ENCODE measurements at regions not wholly inside any gene's neighbourhood (a gene's known extent, or its start where the extent isn't known, plus 50 kb on each side); places are given as distances from the start of the nearest gene placed in this dataset.

DNA sequence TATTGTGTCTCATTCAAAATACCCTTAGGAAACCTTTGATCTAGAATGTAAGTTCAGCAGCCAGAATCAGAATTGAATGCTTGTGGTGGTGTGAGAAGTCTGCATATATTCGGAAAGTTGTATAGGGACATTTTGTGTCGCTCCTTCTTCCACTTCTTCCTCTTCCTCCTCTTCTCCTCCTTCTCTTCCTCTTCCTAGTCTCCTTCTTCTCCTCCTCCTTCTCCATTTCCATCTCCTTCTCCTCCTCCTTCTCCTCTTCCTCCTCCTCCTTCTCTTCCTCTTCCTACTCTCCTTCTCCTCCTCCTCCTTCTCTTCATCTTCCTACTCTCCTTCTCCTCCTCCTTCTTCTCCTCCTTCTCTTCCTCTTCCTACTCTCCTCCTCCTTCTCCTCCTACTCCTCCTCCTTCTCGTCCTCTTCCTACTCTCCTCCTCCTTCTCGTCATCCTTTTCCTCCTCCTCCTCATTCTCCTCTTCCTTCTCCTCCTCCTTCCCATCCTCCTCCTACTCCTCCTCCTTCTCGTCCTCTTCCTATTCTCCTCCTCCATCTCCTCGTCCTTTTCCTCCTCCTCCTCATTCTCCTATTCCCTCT is 749.3 kb upstream of the GOLIM4 start:
- FAIRE-seq: no peak
- no peaks in the 10 kb centered on the region for H3K4me1 Mint-ChIP-seq (ENCODE audit: low read depth, unreplicated experiment)

DNA sequence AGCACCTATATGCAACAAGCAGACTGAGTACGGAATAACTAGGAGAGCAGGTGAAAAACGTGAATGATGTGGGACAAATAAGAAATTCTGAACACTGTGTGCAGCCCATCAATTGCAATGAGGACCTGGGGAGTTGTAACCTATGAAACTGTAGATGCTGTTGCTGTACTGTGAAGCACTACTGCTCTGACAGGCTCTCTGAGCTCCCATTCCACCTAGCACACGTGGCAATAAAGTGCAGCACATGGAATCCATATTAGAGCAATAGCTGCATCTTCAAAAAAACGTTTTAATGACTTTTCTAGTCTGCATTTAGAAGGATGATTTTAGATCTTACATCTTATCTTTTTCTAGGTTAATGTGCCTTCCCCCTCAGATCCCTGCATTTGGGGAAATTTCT is 748.7 kb upstream of the GOLIM4 start:
- Histone ChIP-seq H3K9ac (ENCODE audit: low read length) (no peak overlapping the region), H3K9me3 (ENCODE audit: insufficient read depth, low read depth, low read length) (no peaks in the 10 kb centered on the region), H4K20me1 (ENCODE audit: insufficient read depth, low read length) (no peaks in the 10 kb centered on the region), H3K27ac (ENCODE audit: low read depth, low read length) (no peak overlapping the region), H3K4me1 (ENCODE audit: insufficient read depth, low read length) (no peaks in the 10 kb centered on the region), H2AFZ (ENCODE audit: low read depth, low read length) (no peak overlapping the region), H3K4me2 (ENCODE audit: low read length) (no peak overlapping the region), H3K36me3 (ENCODE audit: insufficient read depth, low read length) (no peaks in the 10 kb centered on the region), H3K4me3 (ENCODE audit: insufficient read depth, low read depth, low read length) (no peak overlapping the region), H3K79me2 (ENCODE audit: insufficient read depth, low read length) (no peaks in the 10 kb centered on the region), H3K27me3 (ENCODE audit: insufficient read depth, low read length) (no peaks in the 10 kb centered on the region)
- DNase-seq (ENCODE audit: low read depth) (no peak), FAIRE-seq (no peak)
- Mint-ChIP-seq H3K4me3 (ENCODE audit: unreplicated experiment) (no peak overlapping the region), H3K9me3 (ENCODE audit: unreplicated experiment) (peaks cover 6% of the 10 kb centered on the region), H3K27me3 (ENCODE audit: low read depth, unreplicated experiment) (peaks cover 16% of the 10 kb centered on the region), H3K36me3 (ENCODE audit: low read depth, unreplicated experiment) (no peaks in the 10 kb centered on the region), H3K4me1 (ENCODE audit: low read depth, unreplicated experiment) (no peaks in the 10 kb centered on the region), H3K27ac (ENCODE audit: unreplicated experiment) (no peak overlapping the region)
- no peak for TF ChIP-seq EZH2 (IDR thresholded peaks at IDR 0.05; ENCODE audit: insufficient read depth, low read length)

More for the DNA sequence above, 749.3 kb upstream of the GOLIM4 start:
- no peaks in the 10 kb centered on the region for H3K9me3 ChIP-seq (ENCODE audit: insufficient read depth, low read depth, low read length)
- no peak overlapping the region for H3K9ac ChIP-seq (ENCODE audit: low read length)
- no peaks in the 10 kb centered on the region for H3K36me3 ChIP-seq (ENCODE audit: insufficient read depth, low read length)
- Mint-ChIP-seq H3K36me3 (ENCODE audit: low read depth, unreplicated experiment) (no peaks in the 10 kb centered on the region), H3K9me3 (ENCODE audit: unreplicated experiment) (peaks cover 6% of the 10 kb centered on the region), H3K27ac (ENCODE audit: unreplicated experiment) (no peak overlapping the region), H3K4me3 (ENCODE audit: unreplicated experiment) (no peak overlapping the region), H3K27me3 (ENCODE audit: low read depth, unreplicated experiment) (peaks cover 16% of the 10 kb centered on the region)
- H3K27ac ChIP-seq (ENCODE audit: low read depth, low read length): no peak overlapping the region
- H3K4me3 ChIP-seq (ENCODE audit: insufficient read depth, low read depth, low read length): no peak overlapping the region
- H3K79me2 ChIP-seq (ENCODE audit: insufficient read depth, low read length): no peaks in the 10 kb centered on the region
- TF ChIP-seq, protein P1, sequence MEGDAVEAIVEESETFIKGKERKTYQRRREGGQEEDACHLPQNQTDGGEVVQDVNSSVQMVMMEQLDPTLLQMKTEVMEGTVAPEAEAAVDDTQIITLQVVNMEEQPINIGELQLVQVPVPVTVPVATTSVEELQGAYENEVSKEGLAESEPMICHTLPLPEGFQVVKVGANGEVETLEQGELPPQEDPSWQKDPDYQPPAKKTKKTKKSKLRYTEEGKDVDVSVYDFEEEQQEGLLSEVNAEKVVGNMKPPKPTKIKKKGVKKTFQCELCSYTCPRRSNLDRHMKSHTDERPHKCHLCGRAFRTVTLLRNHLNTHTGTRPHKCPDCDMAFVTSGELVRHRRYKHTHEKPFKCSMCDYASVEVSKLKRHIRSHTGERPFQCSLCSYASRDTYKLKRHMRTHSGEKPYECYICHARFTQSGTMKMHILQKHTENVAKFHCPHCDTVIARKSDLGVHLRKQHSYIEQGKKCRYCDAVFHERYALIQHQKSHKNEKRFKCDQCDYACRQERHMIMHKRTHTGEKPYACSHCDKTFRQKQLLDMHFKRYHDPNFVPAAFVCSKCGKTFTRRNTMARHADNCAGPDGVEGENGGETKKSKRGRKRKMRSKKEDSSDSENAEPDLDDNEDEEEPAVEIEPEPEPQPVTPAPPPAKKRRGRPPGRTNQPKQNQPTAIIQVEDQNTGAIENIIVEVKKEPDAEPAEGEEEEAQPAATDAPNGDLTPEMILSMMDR (IDR thresholded peaks at IDR 0.05; ENCODE audit: insufficient read depth, low read depth, low read length): no peak
- TF ChIP-seq EZH2 (IDR thresholded peaks at IDR 0.05; ENCODE audit: insufficient read depth, low read length): no peak
- no peaks in the 10 kb centered on the region for H4K20me1 ChIP-seq (ENCODE audit: insufficient read depth, low read length)
- H2AFZ ChIP-seq (ENCODE audit: low read depth, low read length): no peak overlapping the region
- no peak for DNase-seq (ENCODE audit: low read depth)
- no peak overlapping the region for H3K4me2 ChIP-seq (ENCODE audit: low read length)
- no peaks in the 10 kb centered on the region for H3K4me1 ChIP-seq (ENCODE audit: insufficient read depth, low read length)
- H3K27me3 ChIP-seq (ENCODE audit: insufficient read depth, low read length): no peaks in the 10 kb centered on the region

DNA sequence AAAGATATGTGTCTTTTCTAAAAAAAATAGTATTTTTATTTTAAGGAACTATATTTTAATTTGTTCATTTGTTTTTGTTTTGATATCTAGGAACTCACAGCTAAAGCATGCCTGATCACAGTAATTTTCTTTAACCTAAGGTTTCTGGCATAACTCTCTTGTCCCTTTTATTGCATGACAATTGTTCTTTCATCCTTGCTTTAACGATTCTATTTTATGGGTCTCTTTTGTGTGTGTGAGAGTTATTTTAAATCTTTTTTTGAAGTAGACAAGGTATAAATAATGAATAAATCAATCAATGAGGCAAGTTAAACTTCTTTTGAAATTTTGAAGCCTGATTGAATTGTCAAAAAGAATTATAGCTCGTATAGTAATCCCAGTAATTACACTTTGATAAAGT is 747.8 kb upstream of the GOLIM4 start:
- Mint-ChIP-seq H3K27me3 (ENCODE audit: low read depth, unreplicated experiment) (peaks cover 16% of the 10 kb centered on the region), H3K4me3 (ENCODE audit: unreplicated experiment) (no peak overlapping the region), H3K27ac (ENCODE audit: unreplicated experiment) (no peak overlapping the region), H3K36me3 (ENCODE audit: low read depth, unreplicated experiment) (no peaks in the 10 kb centered on the region), H3K4me1 (ENCODE audit: low read depth, unreplicated experiment) (no peaks in the 10 kb centered on the region), H3K9me3 (ENCODE audit: unreplicated experiment) (peaks cover 6% of the 10 kb centered on the region)
- H3K4me3 ChIP-seq (ENCODE audit: insufficient read depth, low read depth, low read length): no peak overlapping the region
- H3K79me2 ChIP-seq (ENCODE audit: insufficient read depth, low read length): no peaks in the 10 kb centered on the region
- no peaks in the 10 kb centered on the region for H3K4me1 ChIP-seq (ENCODE audit: insufficient read depth, low read length)
- no peaks in the 10 kb centered on the region for H4K20me1 ChIP-seq (ENCODE audit: insufficient read depth, low read length)
- no peak overlapping the region for H3K27ac ChIP-seq (ENCODE audit: low read depth, low read length)
- H3K4me2 ChIP-seq (ENCODE audit: low read length): no peak overlapping the region
- no peak overlapping the region for H2AFZ ChIP-seq (ENCODE audit: low read depth, low read length)
- FAIRE-seq (no peak), DNase-seq (ENCODE audit: low read depth) (no peak)
- no peak overlapping the region for H3K9ac ChIP-seq (ENCODE audit: low read length)
- TF ChIP-seq, protein P1 (IDR thresholded peaks at IDR 0.05; ENCODE audit: insufficient read depth, low read depth, low read length): no peak
- TF ChIP-seq EZH2 (IDR thresholded peaks at IDR 0.05; ENCODE audit: insufficient read depth, low read length): no peak
- no peaks in the 10 kb centered on the region for H3K36me3 ChIP-seq (ENCODE audit: insufficient read depth, low read length)
- no peaks in the 10 kb centered on the region for H3K9me3 ChIP-seq (ENCODE audit: insufficient read depth, low read depth, low read length)
- H3K27me3 ChIP-seq (ENCODE audit: insufficient read depth, low read length): no peaks in the 10 kb centered on the region
